HUES6 (cell line): ENCODE measurements at regions not wholly inside any gene's neighbourhood (a gene's known extent, or its start where the extent isn't known, plus 50 kb on each side); places are given as distances from the start of the nearest gene placed in this dataset.
"Not testable (repeated sequence)": the region's sequence is repeated elsewhere in the genome, so short reads cannot be mapped to it uniquely, and the experiment has no call there.

ENCODE experiments used
- H3K27ac ChIP-seq: 2 replicates; pipeline ENCODE4 v1.7.0; 2013; ENCODE audit warnings: low read depth, mild to moderate bottlenecking, low read length, inconsistent platforms
- H3K27me3 ChIP-seq: 2 replicates; pipeline ENCODE4 v1.6.1; 2013; ENCODE audit warnings: low read length; ENCODE audit not compliant: control insufficient read depth, insufficient read depth
- H3K36me3 ChIP-seq: 2 replicates; pipeline ENCODE4 v1.6.1; 2013; ENCODE audit warnings: low read length; ENCODE audit not compliant: control insufficient read depth, insufficient read depth
- H3K4me1 ChIP-seq: 2 replicates; pipeline ENCODE4 v1.6.1; 2013; ENCODE audit warnings: low read length; ENCODE audit not compliant: control insufficient read depth, insufficient read depth
- H3K4me3 ChIP-seq: 2 replicates; pipeline ENCODE4 v1.5.1; 2013; ENCODE audit warnings: low read depth, low read length
- H3K9ac ChIP-seq: one replicate; pipeline ENCODE4 v1.6.1; 2013; ENCODE audit warnings: mild to moderate bottlenecking, low read length
- H3K9me3 ChIP-seq: 2 replicates; pipeline ENCODE4 v1.6.1; 2013; ENCODE audit warnings: low read depth, low read length; ENCODE audit not compliant: control insufficient read depth, insufficient read depth

DNA sequence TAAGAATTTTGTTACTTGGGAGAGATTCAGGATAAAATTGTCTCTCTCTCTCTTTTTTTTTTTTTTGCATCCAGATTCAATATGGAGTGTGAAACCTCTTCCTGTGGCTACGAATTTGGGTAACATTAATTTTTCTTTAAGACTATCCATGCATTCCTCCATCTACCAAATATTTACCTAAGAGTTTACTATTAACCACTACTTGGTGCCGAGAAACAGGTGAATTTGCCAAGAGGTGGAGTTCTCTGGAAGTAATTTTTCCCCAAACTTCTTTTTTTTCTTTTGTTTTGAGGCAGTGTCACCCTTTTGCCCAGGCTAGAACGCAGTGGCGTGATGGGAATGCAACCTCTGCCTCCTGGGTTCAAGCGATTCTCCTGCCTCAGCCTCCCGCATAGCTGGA, 206.3 kb upstream of the VLDLR start:
- H3K9ac ChIP-seq: no peak overlapping the region

DNA sequence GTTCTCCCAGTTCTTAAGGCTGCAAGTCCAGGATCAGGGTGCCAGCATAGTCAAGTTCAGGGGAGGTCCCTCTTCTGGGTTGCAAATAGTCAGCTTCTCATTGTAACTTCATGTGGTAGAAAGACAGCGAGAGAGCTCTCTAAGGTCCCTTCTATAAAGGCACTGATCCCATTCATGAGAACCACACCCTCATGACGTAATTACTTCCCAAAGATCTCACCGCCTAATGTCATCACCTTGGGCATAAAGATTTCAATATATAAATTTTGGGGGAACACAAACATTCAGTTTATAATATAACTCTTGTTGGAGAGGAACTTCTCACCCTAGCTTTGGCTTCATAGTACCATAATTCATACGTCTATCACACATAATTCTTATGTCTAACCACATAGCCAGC, 203.9 kb upstream of the VLDLR start:
- Histone ChIP-seq H3K27me3 (no peaks in the 10 kb centered on the region; the same call in 1 of the 2 replicates), H3K9me3 (0 out of 2 replicates have a peak, but pooled peaks cover 5% of the 10 kb centered on the region), H3K4me3 (no peak overlapping the region), H3K9ac (no peak overlapping the region), H3K36me3 (no peaks in the 10 kb centered on the region), H3K4me1 (peaks cover 40% of the 10 kb centered on the region), H3K27ac (no peak overlapping the region)

More for the DNA sequence above, 206.3 kb upstream of the VLDLR start:
- Histone ChIP-seq H3K27ac (no peak overlapping the region), H3K9me3 (0 out of 2 replicates have a peak, but pooled peaks cover 5% of the 10 kb centered on the region), H3K27me3 (no peaks in the 10 kb centered on the region; the same call in 1 of the 2 replicates), H3K36me3 (no peaks in the 10 kb centered on the region), H3K4me1 (peaks cover 48% of the 10 kb centered on the region), H3K4me3 (no peak overlapping the region)

DNA sequence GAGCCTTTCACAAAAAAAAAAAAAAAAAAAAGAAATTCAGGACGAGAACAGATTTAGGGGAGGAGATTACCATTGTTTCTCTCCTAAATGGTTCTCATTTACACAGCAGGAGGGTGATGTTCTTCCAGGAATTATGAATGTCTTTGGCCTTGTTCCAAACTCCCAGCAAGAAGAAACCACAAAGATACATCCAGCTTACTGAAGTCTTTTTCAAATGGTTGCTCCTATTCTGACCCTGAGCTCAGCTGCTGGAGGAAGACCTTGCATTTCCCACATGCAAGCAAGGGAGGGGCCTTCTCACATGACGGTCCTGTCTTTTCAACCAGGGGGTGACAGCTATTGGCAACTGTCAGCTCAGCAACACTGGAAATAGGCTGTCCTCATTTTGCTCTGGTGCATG, 203.0 kb upstream of the VLDLR start:
- H3K27me3 ChIP-seq: no peaks in the 10 kb centered on the region; the same call in 1 of the 2 replicates
- H3K4me3 ChIP-seq: no peak overlapping the region
- H3K4me1 ChIP-seq: peaks cover 31% of the 10 kb centered on the region

DNA sequence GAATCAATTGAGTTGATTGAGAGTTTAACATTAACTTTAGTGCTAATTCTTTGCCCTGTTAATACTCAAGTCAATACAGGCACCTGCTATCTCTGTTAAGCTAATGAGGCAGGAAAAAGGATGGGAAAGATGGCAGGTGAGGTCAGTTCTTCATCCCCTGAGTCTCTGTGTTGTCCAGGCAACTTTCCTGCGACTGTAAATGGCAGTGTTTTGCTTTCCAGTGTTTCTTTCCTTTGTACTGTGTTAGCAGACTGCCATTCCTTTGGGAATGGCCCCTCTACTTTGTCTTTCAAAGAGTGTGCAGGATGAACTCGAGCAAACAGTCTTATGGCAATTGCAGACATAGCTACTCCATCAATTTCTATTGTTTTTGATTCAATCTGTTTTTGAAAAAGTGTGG, 202.2 kb upstream of the VLDLR start:
- Histone ChIP-seq H3K4me3 (no peak overlapping the region), H3K36me3 (no peaks in the 10 kb centered on the region), H3K9ac (no peak overlapping the region), H3K4me1 (peaks cover 31% of the 10 kb centered on the region), H3K9me3 (0 out of 2 replicates have a peak, but pooled peaks cover 5% of the 10 kb centered on the region), H3K27ac (no peak overlapping the region), H3K27me3 (no peaks in the 10 kb centered on the region; the same call in 1 of the 2 replicates)

More for the DNA sequence above, 203.0 kb upstream of the VLDLR start:
- no peak overlapping the region for H3K9ac ChIP-seq
- H3K9me3 ChIP-seq: 0 out of 2 replicates have a peak, but pooled peaks cover 5% of the 10 kb centered on the region
- no peak overlapping the region for H3K27ac ChIP-seq
- H3K36me3 ChIP-seq: no peaks in the 10 kb centered on the region

DNA sequence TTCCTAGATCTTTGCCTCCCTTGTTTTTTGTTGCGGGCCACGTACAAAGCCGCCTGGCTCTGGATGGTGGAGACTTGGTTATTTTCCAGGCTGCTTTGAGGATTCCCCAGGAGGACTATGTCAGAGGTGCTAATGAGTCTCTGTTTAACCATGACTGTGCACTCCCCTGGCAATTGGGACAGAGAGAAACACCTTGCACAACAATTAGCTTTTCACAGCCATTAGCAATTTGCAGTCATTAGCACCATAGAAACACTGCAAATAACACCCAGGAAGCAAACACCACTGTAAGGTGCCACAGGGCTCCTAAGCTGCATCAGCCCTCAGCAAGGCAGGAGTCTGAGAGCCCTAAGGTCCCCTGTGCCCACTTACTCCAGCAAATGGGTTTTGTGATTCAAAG, 201.0 kb upstream of the VLDLR start:
- H3K4me3 ChIP-seq: no peak overlapping the region
- no peak overlapping the region for H3K9ac ChIP-seq
- peaks cover 31% of the 10 kb centered on the region for H3K4me1 ChIP-seq
- no peak overlapping the region for H3K27ac ChIP-seq
- H3K9me3 ChIP-seq: no peaks in the 10 kb centered on the region
- H3K27me3 ChIP-seq: no peaks in the 10 kb centered on the region; the same call in 1 of the 2 replicates
- no peaks in the 10 kb centered on the region for H3K36me3 ChIP-seq

DNA sequence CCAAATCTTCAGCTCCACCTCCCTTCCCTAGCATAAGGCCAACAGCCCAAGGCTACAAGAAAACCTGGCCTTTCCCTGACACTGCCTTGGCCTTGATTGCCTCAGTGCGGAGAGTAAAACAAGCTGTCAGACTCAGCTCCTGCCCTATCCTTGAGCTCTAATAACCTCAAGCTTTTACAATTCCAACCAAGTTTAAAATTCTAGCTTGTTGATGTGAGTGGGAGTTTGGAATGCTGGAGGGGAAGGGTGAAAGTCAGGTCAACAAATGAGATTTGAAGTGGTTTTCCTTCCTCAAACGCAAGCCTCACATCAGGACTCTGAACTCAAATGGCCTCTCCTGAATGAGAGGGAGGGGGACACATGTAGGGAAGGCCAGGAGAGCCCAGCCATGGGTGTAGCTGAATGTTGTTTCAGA, 197.0 kb upstream of the VLDLR start:
- Histone ChIP-seq H3K9me3 (no peaks in the 10 kb centered on the region), H3K36me3 (no peaks in the 10 kb centered on the region), H3K4me1 (peaks cover 18% of the 10 kb centered on the region), H3K27me3 (no peaks in the 10 kb centered on the region; the same call in 1 of the 2 replicates), H3K9ac (no peak overlapping the region), H3K27ac (no peak overlapping the region), H3K4me3 (no peak overlapping the region)

DNA sequence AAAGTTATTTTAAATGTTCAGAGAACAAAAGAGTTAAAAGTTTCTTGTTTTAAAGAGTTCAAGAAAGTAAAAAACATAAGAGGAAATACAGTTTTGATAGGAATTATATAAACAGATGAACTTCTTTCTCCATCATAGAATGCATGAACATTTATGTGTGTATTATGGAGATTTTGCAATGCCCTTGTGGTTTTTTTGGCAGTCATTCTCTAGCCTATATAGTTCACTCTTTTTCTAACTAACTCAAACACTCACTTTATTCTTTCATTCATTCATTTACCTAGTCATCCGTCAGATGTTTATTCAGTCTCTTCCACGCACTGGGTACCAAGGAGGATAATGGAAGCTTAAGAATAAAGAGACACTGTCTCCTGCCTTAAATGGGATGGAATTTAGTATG, 195.9 kb upstream of the VLDLR start:
- H3K4me3 ChIP-seq: no peak overlapping the region
- H3K27ac ChIP-seq: no peak overlapping the region
- H3K27me3 ChIP-seq: no peaks in the 10 kb centered on the region; the same call in 1 of the 2 replicates
- no peaks in the 10 kb centered on the region for H3K9me3 ChIP-seq
- no peak overlapping the region for H3K9ac ChIP-seq
- peaks cover 9% of the 10 kb centered on the region for H3K4me1 ChIP-seq
- H3K36me3 ChIP-seq: no peaks in the 10 kb centered on the region

DNA sequence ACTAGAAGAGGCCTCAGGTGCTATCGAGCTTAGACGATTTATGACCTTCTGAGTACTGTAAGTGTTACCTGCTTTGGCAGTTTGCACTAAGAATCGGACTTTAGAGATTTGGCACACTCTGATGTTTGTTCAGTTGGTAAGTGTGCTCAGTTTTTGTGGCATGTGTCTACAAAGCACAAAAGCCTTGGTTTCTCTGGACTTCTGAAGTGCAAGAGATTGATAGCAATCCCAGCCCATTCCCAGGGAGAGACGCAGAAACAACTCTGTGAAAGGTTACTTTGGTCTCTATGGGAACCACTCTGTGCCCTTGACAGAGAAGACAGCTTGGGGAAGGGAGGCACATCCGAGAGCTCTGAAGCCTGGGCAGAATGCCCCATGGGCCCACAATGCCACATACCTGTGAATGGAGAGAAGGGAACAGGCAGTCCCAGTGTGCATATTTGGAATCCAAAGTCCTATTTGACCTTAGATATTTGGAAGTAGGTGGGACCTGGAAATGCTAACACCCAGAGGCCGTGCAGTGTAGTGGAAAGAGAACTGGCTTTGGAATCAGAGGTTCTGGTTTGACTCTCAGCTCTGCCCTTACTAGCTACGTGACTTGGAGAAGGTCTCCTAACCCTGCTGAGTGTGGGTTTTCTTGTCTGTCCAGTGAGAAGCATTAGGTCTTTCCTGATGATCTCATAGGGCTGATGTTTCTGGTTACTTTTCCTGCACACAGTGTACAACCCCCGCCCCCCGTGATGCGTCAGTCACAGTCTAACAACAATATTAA, 194.3 kb upstream of the VLDLR start:
- Histone ChIP-seq H3K27me3 (no peaks in the 10 kb centered on the region; the same call in 1 of the 2 replicates), H3K4me1 (peaks cover 5% of the 10 kb centered on the region; the same call in 1 of the 2 replicates), H3K27ac (no peak overlapping the region), H3K36me3 (no peaks in the 10 kb centered on the region), H3K9me3 (no peaks in the 10 kb centered on the region), H3K9ac (no peak overlapping the region), H3K4me3 (no peak overlapping the region)

DNA sequence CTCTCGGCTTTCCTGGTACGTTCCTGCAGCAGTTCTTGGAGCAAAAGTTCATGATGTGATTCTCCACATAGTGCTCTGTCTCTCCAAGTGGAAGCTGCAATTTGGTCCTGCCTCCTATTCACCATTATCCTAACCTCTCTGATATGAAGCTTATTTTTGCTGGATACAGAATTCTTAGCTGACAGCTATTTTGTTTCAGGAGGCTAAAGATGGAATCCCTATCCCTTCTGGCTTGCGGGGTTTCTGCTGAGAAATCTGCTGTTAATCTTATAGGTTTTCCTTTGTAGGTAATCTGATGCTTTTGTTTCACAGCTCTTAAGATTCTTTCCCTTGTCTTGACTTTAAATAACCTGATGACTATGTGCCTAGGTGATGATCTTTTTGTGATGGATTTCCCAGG, 181.6 kb upstream of the VLDLR start:
- H3K27me3 ChIP-seq: no peaks in the 10 kb centered on the region
- no peaks in the 10 kb centered on the region for H3K36me3 ChIP-seq
- peaks cover 31% of the 10 kb centered on the region; the same call in 1 of the 2 replicates for H3K9me3 ChIP-seq
- H3K4me3 ChIP-seq: no peak overlapping the region
- H3K4me1 ChIP-seq: no peaks in the 10 kb centered on the region
- no peak overlapping the region for H3K27ac ChIP-seq
- H3K9ac ChIP-seq: no peak overlapping the region

DNA sequence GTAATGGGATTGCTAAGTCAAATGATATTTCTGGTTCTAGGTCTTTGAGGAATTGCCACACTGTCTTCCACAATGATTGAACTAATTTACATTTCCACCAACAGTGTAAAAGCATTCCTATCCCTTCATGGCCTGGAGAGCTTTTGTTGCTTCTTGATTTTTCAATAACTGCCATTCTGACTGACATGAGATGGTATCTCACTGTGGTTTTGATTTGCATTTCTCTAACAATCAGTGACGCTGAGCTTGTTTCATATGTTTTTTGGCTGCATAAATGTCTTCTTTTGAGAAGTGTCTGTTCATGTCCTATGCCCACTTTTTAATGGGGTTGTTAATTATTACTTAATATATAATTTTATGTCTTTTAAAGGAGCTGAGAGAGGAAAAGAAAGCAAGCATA, 177.7 kb upstream of the VLDLR start:
- not testable (repeated sequence) for H3K36me3 ChIP-seq, H3K27me3 ChIP-seq
- H3K9me3 ChIP-seq: peaks cover 25% of the 10 kb centered on the region; the same call in 1 of the 2 replicates

DNA sequence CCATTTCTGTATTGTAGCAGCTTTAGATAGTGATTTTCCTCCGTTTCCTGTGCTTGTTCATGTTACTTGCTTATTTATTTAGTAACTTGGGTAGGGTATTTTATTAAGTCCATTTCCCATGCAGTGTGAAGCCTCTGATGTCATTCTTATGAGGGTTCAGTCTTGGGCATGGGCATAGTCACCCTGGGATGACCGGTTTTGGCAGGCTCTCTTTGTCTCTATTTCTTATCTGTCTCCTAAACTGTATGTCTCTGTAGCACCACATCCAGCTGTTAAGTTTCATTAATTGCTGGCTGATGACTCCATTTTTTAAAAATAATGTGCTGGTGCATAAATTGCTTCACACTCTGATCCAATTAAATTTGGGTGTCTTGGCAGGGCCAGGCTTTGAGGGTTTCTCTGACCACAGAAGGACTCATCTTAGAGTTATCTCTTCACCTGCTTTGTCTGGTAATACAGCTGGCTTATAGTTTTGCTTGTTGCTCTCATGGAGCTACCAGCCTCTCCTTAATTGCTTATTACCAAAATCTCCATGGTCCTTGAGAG, 173.3 kb upstream of the VLDLR start:
- Histone ChIP-seq H3K9ac (no peak overlapping the region), H3K36me3 (no peaks in the 10 kb centered on the region)

More for the DNA sequence above, 177.7 kb upstream of the VLDLR start:
- not testable (repeated sequence) for H3K27ac ChIP-seq, H3K9ac ChIP-seq, H3K4me3 ChIP-seq, H3K4me1 ChIP-seq

More for the DNA sequence above, 173.3 kb upstream of the VLDLR start:
- H3K4me3 ChIP-seq: no peak overlapping the region
- H3K27me3 ChIP-seq: no peaks in the 10 kb centered on the region
- H3K4me1 ChIP-seq: no peaks in the 10 kb centered on the region
- H3K27ac ChIP-seq: no peak overlapping the region
- H3K9me3 ChIP-seq: 0 out of 2 replicates have a peak, but pooled peaks cover 3% of the 10 kb centered on the region
